Mesenchymal stem cell (in vitro differentiated cells and primary cell): ENCODE measurements at regions not wholly inside any gene's neighbourhood (a gene's known extent, or its start where the extent isn't known, plus 50 kb on each side); places are given as distances from the start of the nearest gene placed in this dataset.
A peak's percentile ranks its signal among the peaks of the same experiment; 100 is the strongest.

ENCODE experiments used
- DNase-seq: peaks from one replicate; pipeline ENCODE4 v3.0.0-alpha.2; 2013
- H2AFZ ChIP-seq: one replicate; pipeline ENCODE4 v1.6.1; 2013; ENCODE audit warnings: low read depth, mild to moderate bottlenecking, control low read depth, inconsistent platforms, low read length, moderate library complexity
- H2AK5ac ChIP-seq: 2 replicates; pipeline ENCODE4 v1.6.1; 2013; ENCODE audit warnings: low read length, moderate library complexity, mild to moderate bottlenecking, inconsistent platforms; ENCODE audit not compliant: severe bottlenecking
- H2BK120ac ChIP-seq: one replicate; pipeline ENCODE4 v1.6.1; 2013; ENCODE audit warnings: low read depth, mild to moderate bottlenecking, inconsistent platforms, low read length, moderate library complexity
- H2BK12ac ChIP-seq, 2 experiments: one replicate each; pipeline ENCODE4 v1.6.1; 2013; ENCODE audit warnings: inconsistent platforms in 2 of 2, low read length in 2 of 2, mild to moderate bottlenecking in 2 of 2, moderate library complexity in 2 of 2, control low read depth in 1 of 2
- H2BK15ac ChIP-seq: one replicate; pipeline ENCODE4 v1.6.1; 2013; ENCODE audit warnings: mild to moderate bottlenecking, low read depth, inconsistent platforms; ENCODE audit not compliant: poor library complexity, severe bottlenecking
- H2BK5ac ChIP-seq: 2 replicates; pipeline ENCODE4 v1.6.1; 2013; ENCODE audit warnings: low read depth, mild to moderate bottlenecking, low read length, control low read depth, inconsistent platforms; ENCODE audit not compliant: poor library complexity, severe bottlenecking
- H3K14ac ChIP-seq, 2 experiments: one replicate each; pipeline ENCODE4 v1.6.1; 2013; ENCODE audit warnings: inconsistent platforms in 2 of 2, low read length in 2 of 2, control low read depth in 1 of 2, mild to moderate bottlenecking in 1 of 2, moderate library complexity in 1 of 2
- H3K18ac ChIP-seq, 2 experiments: one replicate each; pipeline ENCODE4 v1.6.1; 2013; ENCODE audit warnings: inconsistent platforms in 2 of 2, low read length in 2 of 2, control low read depth in 1 of 2, low read depth in 1 of 2, mild to moderate bottlenecking in 1 of 2
- H3K23ac ChIP-seq, 2 experiments: one replicate each; pipeline ENCODE4 v1.6.1; 2013; ENCODE audit warnings: inconsistent platforms in 2 of 2, low read length in 2 of 2, mild to moderate bottlenecking in 2 of 2, moderate library complexity in 2 of 2, control low read depth in 1 of 2
- H3K27ac ChIP-seq: 2 replicates; pipeline ENCODE4 v1.5.1; 2013; ENCODE audit warnings: mild to moderate bottlenecking, moderate library complexity, low read length, control low read depth, inconsistent platforms; ENCODE audit not compliant: poor library complexity, severe bottlenecking
- H3K27me3 ChIP-seq, 2 experiments: 2 replicates each; pipeline versions ENCODE4 v1.6.1 to v1.7.0; 2013; ENCODE audit warnings: low read length in 2 of 2, mild to moderate bottlenecking in 2 of 2, moderate library complexity in 2 of 2, control low read depth in 1 of 2, inconsistent platforms in 1 of 2; ENCODE audit not compliant: control insufficient read depth in 1 of 2, insufficient read depth in 1 of 2
- H3K36me3 ChIP-seq, 2 experiments: 2 replicates each; pipeline versions ENCODE4 v1.6.1 to v1.7.0; 2013; ENCODE audit warnings: low read length in 2 of 2, control low read depth in 1 of 2, inconsistent platforms in 1 of 2, low read depth in 1 of 2, mild to moderate bottlenecking in 1 of 2; ENCODE audit not compliant: insufficient read depth in 2 of 2, control insufficient read depth in 1 of 2
- H3K4ac ChIP-seq, 2 experiments: one replicate each; pipeline ENCODE4 v1.6.1; 2013; ENCODE audit warnings: inconsistent platforms in 2 of 2, low read length in 2 of 2, mild to moderate bottlenecking in 2 of 2, moderate library complexity in 2 of 2, control low read depth in 1 of 2, low read depth in 1 of 2
- H3K4me1 ChIP-seq: 2 replicates; pipeline ENCODE4 v1.6.1; 2013; ENCODE audit warnings: low read depth, low read length, control low read depth; ENCODE audit not compliant: control insufficient read depth, insufficient read depth
- H3K4me2 ChIP-seq: 2 replicates; pipeline ENCODE4 v1.6.1; 2013; ENCODE audit warnings: low read length, mild to moderate bottlenecking, inconsistent platforms; ENCODE audit not compliant: poor library complexity, severe bottlenecking
- H3K4me3 ChIP-seq, 2 experiments: 2 replicates each; pipeline versions ENCODE4 v1.5.1 to v1.7.0; 2013; ENCODE audit warnings: low read length in 2 of 2, mild to moderate bottlenecking in 2 of 2, control low read depth in 1 of 2, low read depth in 1 of 2; ENCODE audit not compliant: insufficient read depth in 1 of 2
- H3K79me1 ChIP-seq: replicated peaks from 2 replicates; pipeline ENCODE4 v1.6.1; 2013; ENCODE audit warnings: mild to moderate bottlenecking, control low read depth, low read length, inconsistent platforms; ENCODE audit not compliant: poor library complexity, severe bottlenecking
- H3K9ac ChIP-seq: 2 replicates; pipeline ENCODE4 v1.7.0; 2013; ENCODE audit warnings: mild to moderate bottlenecking, low read length, moderate library complexity
- H3K9me3 ChIP-seq: 2 replicates; pipeline ENCODE4 v1.7.0; 2013; ENCODE audit warnings: mild to moderate bottlenecking, low read length; ENCODE audit not compliant: control insufficient read depth
- H4K8ac ChIP-seq: one replicate; pipeline ENCODE4 v1.6.1; 2013; ENCODE audit warnings: inconsistent platforms, mild to moderate bottlenecking, low read length, moderate library complexity
- H4K91ac ChIP-seq: one replicate; pipeline ENCODE4 v1.6.1; 2013; ENCODE audit warnings: mild to moderate bottlenecking, low read length, inconsistent platforms
- WGBS: methylation state at CpG from one replicate; pipeline ENCODE4 v1.1.7; 2013; ENCODE audit warnings: mixed read lengths; 5-methylcytosine and 5-hydroxymethylcytosine counted together

- Histone ChIP-seq H4K91ac (no peak overlapping the region), H2BK15ac (no peak overlapping the region), H3K23ac (no peak overlapping the region), H3K4ac (no peak overlapping the region), H2BK12ac (no peak overlapping the region), H3K79me1 (no peaks in the 10 kb centered on the region), H3K18ac (no peak overlapping the region), H2AK5ac (no peak overlapping the region), H2AFZ (no peak overlapping the region), H3K4me2 (no peak overlapping the region), H4K8ac (no peak overlapping the region), H2BK5ac (no peak overlapping the region), H2BK120ac (no peak overlapping the region), H3K4me1 (no peaks in the 10 kb centered on the region), H3K36me3 (no peaks in the 10 kb centered on the region), H3K27ac (no peak overlapping the region), H3K4me3 (no peak overlapping the region), H3K14ac (no peak overlapping the region), H3K27me3 (peaks cover 0 to 20% of the 10 kb centered on the region in 2 experiments), H3K9me3 (peaks cover 7% of the 10 kb centered on the region), H3K9ac (no peak overlapping the region)
- DNase-seq, result no peak
- WGBS, result 95% methylated on average over 4 of the region's 4 CpGs
Measured at GRCh38 chr10:44069573-44069972, 315.3 kb downstream of the CXCL12 start.

DNA sequence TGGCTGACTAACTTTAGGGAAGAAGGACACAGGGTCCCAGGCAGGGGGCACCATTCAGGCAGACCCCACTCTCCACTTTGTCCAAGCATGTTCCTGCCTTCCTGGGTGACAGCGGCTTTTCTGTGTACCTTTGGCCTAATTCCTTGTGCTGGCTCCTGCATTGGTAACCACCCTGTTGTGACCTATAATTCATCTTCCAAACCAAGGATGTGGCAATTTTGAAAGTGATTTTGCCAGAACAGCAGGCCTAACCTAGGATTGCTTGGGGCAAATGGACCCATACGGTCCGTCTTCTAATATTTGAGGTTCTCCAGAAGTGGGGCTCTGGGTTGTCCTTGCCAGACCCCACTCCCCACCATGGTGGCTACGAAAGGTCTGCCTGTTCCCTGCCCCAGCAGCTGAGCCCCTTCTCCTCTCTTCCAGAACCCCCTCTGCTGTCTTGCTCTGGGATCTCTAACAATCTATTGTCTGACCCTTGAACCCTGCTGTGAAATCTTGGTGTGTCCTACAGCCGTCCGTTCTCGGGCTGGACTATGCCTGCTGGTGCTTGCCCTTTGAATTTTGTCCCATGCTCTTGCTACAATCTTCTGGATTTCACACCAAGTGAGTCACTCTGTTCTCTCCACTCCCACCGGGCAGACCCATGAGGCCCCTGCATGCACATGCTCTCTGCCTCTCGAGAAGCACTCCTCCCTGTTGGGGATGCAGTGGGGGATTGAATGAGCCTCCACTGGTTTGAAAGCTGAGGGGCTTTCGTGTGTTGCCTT lies 316.0 kb downstream of the CXCL12 start:
- Histone ChIP-seq H2BK120ac (no peak overlapping the region), H2AFZ (no peak overlapping the region), H3K9me3 (peaks cover under 1% of the 10 kb centered on the region), H3K4me3 (no peak overlapping the region), H3K27ac (no peak overlapping the region), H3K4ac (no peak overlapping the region), H2AK5ac (no peak overlapping the region), H3K4me2 (no peak overlapping the region), H3K23ac (no peak overlapping the region), H3K9ac (no peak overlapping the region), H3K14ac (no peak overlapping the region), H4K8ac (no peak overlapping the region), H3K18ac (no peak overlapping the region), H4K91ac (no peak overlapping the region), H2BK15ac (no peak overlapping the region), H2BK5ac (no peak overlapping the region), H3K4me1 (no peaks in the 10 kb centered on the region), H2BK12ac (no peak overlapping the region), H3K79me1 (no peaks in the 10 kb centered on the region), H3K27me3 (peaks cover 0 to 26% of the 10 kb centered on the region in 2 experiments), H3K36me3 (no peaks in the 10 kb centered on the region)
- WGBS, result 88% methylated on average over 9 of the region's 10 CpGs
- peak; percentile 11 for DNase-seq

- no peak overlapping the region for H3K4me2 ChIP-seq
- H3K18ac ChIP-seq, result no peak overlapping the region
- H3K23ac ChIP-seq, result no peak overlapping the region
- no peak overlapping the region for H3K4ac ChIP-seq
- H3K4me3 ChIP-seq, result no peak overlapping the region
- no peak overlapping the region for H3K27ac ChIP-seq
- no peaks in the 10 kb centered on the region for H3K9me3 ChIP-seq
- H2BK15ac ChIP-seq, result no peak overlapping the region
- peak overlapping the region; percentile 9 for H4K8ac ChIP-seq
- no peaks in the 10 kb centered on the region for H3K79me1 ChIP-seq
- H3K27me3 ChIP-seq, result peaks cover 0 to 40% of the 10 kb centered on the region in 2 experiments
- no peak overlapping the region for H4K91ac ChIP-seq
- H2BK12ac ChIP-seq, result no peak overlapping the region
- no peaks in the 10 kb centered on the region for H3K36me3 ChIP-seq
- no peak overlapping the region for H2BK120ac ChIP-seq
- H2AFZ ChIP-seq, result no peak overlapping the region
- WGBS, result 96% methylated on average over 2 of the region's 2 CpGs
- H2AK5ac ChIP-seq, result no peak overlapping the region
- no peaks in the 10 kb centered on the region for H3K4me1 ChIP-seq
- no peak overlapping the region for H3K9ac ChIP-seq
- H3K14ac ChIP-seq, result no peak overlapping the region
- no peak overlapping the region for H2BK5ac ChIP-seq
- no peak for DNase-seq
Measured at GRCh38 chr10:44067432-44067831, 317.5 kb downstream of the CXCL12 start.

DNA sequence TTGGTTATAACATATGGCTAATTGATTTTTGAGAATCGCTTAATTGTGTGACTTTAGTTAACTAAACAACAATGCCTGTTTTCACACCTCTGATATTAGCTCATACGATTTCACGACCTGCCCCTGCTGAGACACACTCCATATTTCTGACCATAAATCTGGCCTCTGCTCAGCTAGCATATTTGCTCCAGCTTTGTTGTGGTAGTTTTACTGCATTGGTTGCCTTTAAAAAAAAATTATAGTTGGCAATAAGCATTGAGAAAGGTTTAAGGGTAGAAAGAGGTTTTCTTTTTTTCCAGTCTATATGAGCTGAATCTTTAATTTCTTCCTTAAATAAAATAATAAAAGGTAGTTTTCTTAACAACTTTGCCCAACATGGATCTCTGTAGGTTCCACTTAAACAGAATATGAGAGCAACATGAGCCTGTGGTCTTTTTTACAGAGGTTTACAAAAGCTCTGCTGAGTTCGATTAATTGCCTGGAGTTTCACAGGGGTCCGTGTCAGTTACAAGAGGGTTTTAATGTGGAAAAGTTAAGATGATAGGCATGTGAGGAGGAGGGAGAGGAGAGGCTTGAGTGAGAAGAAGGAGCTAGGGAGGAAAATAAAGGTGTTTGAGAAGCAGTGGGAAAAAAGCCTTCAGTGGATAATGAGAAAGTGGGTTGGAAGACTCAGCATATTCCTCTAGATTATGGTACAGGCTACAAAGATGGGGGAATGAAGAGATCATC lies 318.2 kb downstream of the CXCL12 start:
- Histone ChIP-seq H3K9ac (no peak overlapping the region), H2AFZ (no peak overlapping the region), H3K27me3 (peaks cover 0 to 47% of the 10 kb centered on the region in 2 experiments), H3K4ac (no peak overlapping the region), H3K23ac (no peak overlapping the region), H2AK5ac (no peak overlapping the region), H4K8ac (no peak overlapping the region), H3K9me3 (no peaks in the 10 kb centered on the region), H3K4me1 (no peaks in the 10 kb centered on the region), H2BK12ac (no peak overlapping the region), H3K4me2 (no peak overlapping the region), H3K14ac (no peak overlapping the region), H3K79me1 (no peaks in the 10 kb centered on the region), H2BK120ac (no peak overlapping the region), H3K4me3 (no peak overlapping the region), H2BK15ac (no peak overlapping the region), H3K27ac (no peak overlapping the region), H3K36me3 (no peaks in the 10 kb centered on the region), H3K18ac (no peak overlapping the region), H2BK5ac (no peak overlapping the region), H4K91ac (no peak overlapping the region)
- WGBS, result 82% methylated on average over 4 of the region's 5 CpGs
- no peak for DNase-seq
